Keratinocyte (primary cell): ENCODE measurements at regions not wholly inside any gene's neighbourhood (a gene's known extent, or its start where the extent isn't known, plus 50 kb on each side); places are given as distances from the start of the nearest gene placed in this dataset.

ENCODE experiments used
- DNase-seq: peaks from one replicate; pipeline ENCODE4 v3.0.0-alpha.2; 2011; ENCODE audit warnings: low read depth, missing footprints, low spot score
- FAIRE-seq: peaks from 2 replicates; lab custom pipeline; 2011; peaks lifted over from hg19 to GRCh38; lab: Jason Lieb, UNC
- H2AFZ ChIP-seq: 2 replicates; pipeline ENCODE4 v1.6.0; 2012; ENCODE audit warnings: low read length, control low read depth, inconsistent platforms; ENCODE audit not compliant: control insufficient read depth
- H3K27ac ChIP-seq: 2 replicates; pipeline ENCODE4 v1.5.1; 2011; ENCODE audit warnings: low read length; ENCODE audit not compliant: control insufficient read depth, insufficient read depth
- H3K27me3 ChIP-seq: 3 replicates; pipeline ENCODE4 v1.6.0; 2011; ENCODE audit warnings: low read length; ENCODE audit not compliant: control insufficient read depth, insufficient read depth; ENCODE audit errors: extremely low read depth
- H3K36me3 ChIP-seq, 2 experiments: 2 replicates in 1 of 2; 3 replicates in 1 of 2; pipeline ENCODE4 v1.5.1; 2011; ENCODE audit warnings: low read length in 2 of 2, mild to moderate bottlenecking in 1 of 2; ENCODE audit not compliant: control insufficient read depth in 2 of 2, insufficient read depth in 2 of 2; ENCODE audit errors: extremely low read depth in 1 of 2
- H3K4me1 ChIP-seq: 3 replicates; pipeline ENCODE4 v1.5.1; 2011; ENCODE audit warnings: low read length; ENCODE audit not compliant: control insufficient read depth, insufficient read depth; ENCODE audit errors: extremely low read depth
- H3K4me2 ChIP-seq: 3 replicates; pipeline ENCODE4 v1.6.0; 2011; ENCODE audit warnings: low read depth, low read length; ENCODE audit not compliant: control insufficient read depth, insufficient read depth; ENCODE audit errors: extremely low read depth
- H3K4me3 ChIP-seq, 3 experiments: fragments of 200-600 bp in 1 of 3; sonication (generic) in 1 of 3; 2 replicates in 2 of 3; 3 replicates in 1 of 3; pipeline ENCODE4 v1.5.1; 2011 to 2016; ENCODE audit warnings: low read length in 3 of 3, mild to moderate bottlenecking in 3 of 3, control low read depth in 2 of 3, inconsistent platforms in 1 of 3, low read depth in 1 of 3, mixed read lengths in 1 of 3, mixed run types in 1 of 3, moderate library complexity in 1 of 3; ENCODE audit not compliant: control insufficient read depth in 2 of 3, insufficient read depth in 2 of 3; ENCODE audit errors: extremely low read depth in 1 of 3
- H3K79me2 ChIP-seq: 2 replicates; pipeline ENCODE4 v1.6.0; 2012; ENCODE audit warnings: low read length; ENCODE audit not compliant: control insufficient read depth, insufficient read depth
- H3K9ac ChIP-seq: 3 replicates; pipeline ENCODE4 v1.6.0; 2011; ENCODE audit warnings: low read length; ENCODE audit not compliant: control insufficient read depth, insufficient read depth; ENCODE audit errors: extremely low read depth
- H3K9me1 ChIP-seq: 3 replicates; pipeline ENCODE4 v1.6.0; 2011; ENCODE audit warnings: low read length; ENCODE audit not compliant: control insufficient read depth, insufficient read depth; ENCODE audit errors: extremely low read depth
- H3K9me3 ChIP-seq: 2 replicates; pipeline ENCODE4 v1.5.1; 2012; ENCODE audit warnings: low read depth, low read length; ENCODE audit not compliant: control insufficient read depth
- H4K20me1 ChIP-seq: 3 replicates; pipeline ENCODE4 v1.6.0; 2011; ENCODE audit warnings: low read length; ENCODE audit not compliant: control insufficient read depth, insufficient read depth; ENCODE audit errors: extremely low read depth
- EZH2 ChIP-seq: IDR thresholded peaks from one replicate; pipeline ENCODE4 v1.6.1; 2012; ENCODE audit warnings: inconsistent platforms, mild to moderate bottlenecking, low read length, moderate library complexity
- dilution Hi-C: fragments of 300-500 bp; cut with MboI; formaldehyde crosslinking; loops from one replicate; pipeline ENCODE4 v1.7.0; 2020; ENCODE audit warnings: low sequenced_read_pairs; ENCODE audit not compliant: extremely low pct_ligation_motif_present
- TF ChIP-seq, protein P1 (sequence below), 3 experiments: IDR thresholded peaks in 1 of 3; conservative IDR thresholded peaks in 1 of 3; optimal IDR thresholded peaks in 1 of 3; 2 replicates in 2 of 3; 3 replicates in 1 of 3; pipeline versions ENCODE3 to v1.5.1; 2011; ENCODE audit warnings: low read length in 3 of 3, mild to moderate bottlenecking in 3 of 3, moderate library complexity in 2 of 3, control low read depth in 1 of 3, inconsistent platforms in 1 of 3; ENCODE audit not compliant: insufficient read depth in 2 of 3; ENCODE audit errors: extremely low read depth in 1 of 3

DNA sequence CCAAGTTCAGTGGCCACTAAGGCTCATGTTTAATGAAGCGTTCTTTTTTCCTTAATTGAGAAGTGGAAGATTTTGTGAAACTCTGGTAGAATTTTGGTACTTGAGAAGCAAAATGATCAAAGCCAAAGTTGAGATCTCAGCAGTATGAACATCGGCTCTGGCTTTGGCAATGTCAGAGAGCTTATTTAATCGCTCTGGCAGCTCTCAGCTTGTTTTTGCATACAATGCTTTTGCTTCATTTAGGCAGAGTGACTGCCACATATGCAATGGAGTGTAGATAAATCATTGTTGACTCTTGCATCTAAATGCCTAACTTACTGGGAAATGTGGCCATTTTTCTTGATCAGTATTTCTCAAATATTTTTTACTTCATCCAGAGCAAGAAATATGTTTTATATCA lies 135.7 kb downstream of the AASDH start:
- no peak overlapping the region for H3K4me3 ChIP-seq
- no peak overlapping the region for H3K27ac ChIP-seq
- no peak overlapping the region for H3K4me2 ChIP-seq
- no peaks in the 10 kb centered on the region for H3K9me1 ChIP-seq
- DNase-seq (no peak), FAIRE-seq (no peak)
- H3K36me3 ChIP-seq, result no peaks in the 10 kb centered on the region
- H3K79me2 ChIP-seq, result no peaks in the 10 kb centered on the region
- no peaks in the 10 kb centered on the region for H4K20me1 ChIP-seq
- no peaks in the 10 kb centered on the region for H3K4me1 ChIP-seq
- TF ChIP-seq EZH2, result no peak
- TF ChIP-seq, protein P1, sequence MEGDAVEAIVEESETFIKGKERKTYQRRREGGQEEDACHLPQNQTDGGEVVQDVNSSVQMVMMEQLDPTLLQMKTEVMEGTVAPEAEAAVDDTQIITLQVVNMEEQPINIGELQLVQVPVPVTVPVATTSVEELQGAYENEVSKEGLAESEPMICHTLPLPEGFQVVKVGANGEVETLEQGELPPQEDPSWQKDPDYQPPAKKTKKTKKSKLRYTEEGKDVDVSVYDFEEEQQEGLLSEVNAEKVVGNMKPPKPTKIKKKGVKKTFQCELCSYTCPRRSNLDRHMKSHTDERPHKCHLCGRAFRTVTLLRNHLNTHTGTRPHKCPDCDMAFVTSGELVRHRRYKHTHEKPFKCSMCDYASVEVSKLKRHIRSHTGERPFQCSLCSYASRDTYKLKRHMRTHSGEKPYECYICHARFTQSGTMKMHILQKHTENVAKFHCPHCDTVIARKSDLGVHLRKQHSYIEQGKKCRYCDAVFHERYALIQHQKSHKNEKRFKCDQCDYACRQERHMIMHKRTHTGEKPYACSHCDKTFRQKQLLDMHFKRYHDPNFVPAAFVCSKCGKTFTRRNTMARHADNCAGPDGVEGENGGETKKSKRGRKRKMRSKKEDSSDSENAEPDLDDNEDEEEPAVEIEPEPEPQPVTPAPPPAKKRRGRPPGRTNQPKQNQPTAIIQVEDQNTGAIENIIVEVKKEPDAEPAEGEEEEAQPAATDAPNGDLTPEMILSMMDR (optimal IDR thresholded peaks at IDR 0.05 in 1 of 3, IDR thresholded peaks at IDR 0.05 in 1 of 3, conservative IDR thresholded peaks at IDR 0.05 in 1 of 3; ENCODE audit: extremely low read depth in 1 of 3, insufficient read depth in 2 of 3, low read length in 3 of 3), result no peak
- no peak overlapping the region for H3K9ac ChIP-seq
- dilution Hi-C loops, result no loop called here
- H2AFZ ChIP-seq, result no peak overlapping the region
- no peaks in the 10 kb centered on the region for H3K9me3 ChIP-seq
- no peaks in the 10 kb centered on the region for H3K27me3 ChIP-seq

- Histone ChIP-seq H3K9ac (no peak overlapping the region), H3K27me3 (peaks cover 5% of the 10 kb centered on the region), H3K9me3 (no peaks in the 10 kb centered on the region), H3K79me2 (no peaks in the 10 kb centered on the region), H3K9me1 (no peaks in the 10 kb centered on the region), H3K4me1 (no peaks in the 10 kb centered on the region), H2AFZ (no peak overlapping the region), H3K36me3 (no peaks in the 10 kb centered on the region), H4K20me1 (no peaks in the 10 kb centered on the region), H3K4me3 (no peak overlapping the region), H3K4me2 (no peak overlapping the region), H3K27ac (no peak overlapping the region)
- DNase-seq (no peak), FAIRE-seq (no peak)
- TF ChIP-seq, protein P1 (optimal IDR thresholded peaks at IDR 0.05 in 1 of 3, IDR thresholded peaks at IDR 0.05 in 1 of 3, conservative IDR thresholded peaks at IDR 0.05 in 1 of 3; ENCODE audit: extremely low read depth in 1 of 3, insufficient read depth in 2 of 3, low read length in 3 of 3), result no peak
- no peak for TF ChIP-seq EZH2
- dilution Hi-C loops, result no loop called here
Measured at GRCh38 chr4:56250776-56251175, 136.5 kb downstream of the AASDH start.
